H9 (cell line): ENCODE measurements at regions not wholly inside any gene's neighbourhood (a gene's known extent, or its start where the extent isn't known, plus 50 kb on each side); places are given as distances from the start of the nearest gene placed in this dataset.

Source experiments
- DNase-seq: peaks from one replicate; pipeline ENCODE4 v3.0.0-alpha.2; 2017
- H2AFZ ChIP-seq: one replicate; pipeline ENCODE4 v1.6.1; 2013; ENCODE audit warnings: mild to moderate bottlenecking, low read length, control low read depth, moderate library complexity
- H2AK5ac ChIP-seq: 2 replicates; pipeline ENCODE4 v1.6.1; 2013; ENCODE audit warnings: low read length, control low read depth, mixed read lengths; ENCODE audit not compliant: insufficient read length
- H2BK120ac ChIP-seq: one replicate; pipeline ENCODE4 v1.6.1; 2013; ENCODE audit warnings: low read depth, mild to moderate bottlenecking, low read length, control low read depth, inconsistent platforms; ENCODE audit not compliant: poor library complexity, severe bottlenecking
- H2BK12ac ChIP-seq: 2 replicates; pipeline ENCODE4 v1.6.1; 2013; ENCODE audit warnings: low read length, control low read depth, mixed read lengths, low read depth; ENCODE audit not compliant: insufficient read length
- H2BK15ac ChIP-seq: 2 replicates; pipeline ENCODE4 v1.6.1; 2013; ENCODE audit warnings: low read depth, low read length, control low read depth
- H2BK20ac ChIP-seq: one replicate; pipeline ENCODE4 v1.6.1; 2013; ENCODE audit warnings: low read depth, mild to moderate bottlenecking, low read length, control low read depth, inconsistent platforms; ENCODE audit not compliant: poor library complexity, severe bottlenecking
- H2BK5ac ChIP-seq: 2 replicates; pipeline ENCODE4 v1.6.1; 2013; ENCODE audit warnings: low read length, control low read depth, mixed read lengths; ENCODE audit not compliant: insufficient read length
- H3K14ac ChIP-seq: 2 replicates; pipeline ENCODE4 v1.6.1; 2013; ENCODE audit warnings: low read length, control low read depth; ENCODE audit not compliant: insufficient read depth
- H3K18ac ChIP-seq: 2 replicates; pipeline ENCODE4 v1.6.1; 2013; ENCODE audit warnings: low read depth, mild to moderate bottlenecking, mixed read lengths, low read length, control low read depth; ENCODE audit not compliant: insufficient read length
- H3K23ac ChIP-seq: 2 replicates; pipeline ENCODE4 v1.6.1; 2013; ENCODE audit warnings: low read length, control low read depth, mixed read lengths, low read depth; ENCODE audit not compliant: insufficient read length
- H3K23me2 ChIP-seq: 2 replicates; pipeline ENCODE4 v1.6.1; 2013; ENCODE audit warnings: low read depth, mild to moderate bottlenecking, mixed read lengths, low read length, control low read depth; ENCODE audit not compliant: insufficient read length, poor library complexity, severe bottlenecking
- H3K27ac ChIP-seq: 2 replicates; pipeline ENCODE4 v1.5.1; 2013; ENCODE audit warnings: low read length, control low read depth, mixed read lengths, low read depth; ENCODE audit not compliant: insufficient read length
- H3K27me3 ChIP-seq: 2 replicates; pipeline ENCODE4 v1.6.1; 2013; ENCODE audit warnings: low read length, control low read depth, inconsistent platforms; ENCODE audit not compliant: insufficient read depth
- H3K4ac ChIP-seq: 2 replicates; pipeline ENCODE4 v1.6.1; 2013; ENCODE audit warnings: low read depth, mild to moderate bottlenecking, control low read depth, inconsistent platforms, low read length, moderate library complexity
- H3K4me1 ChIP-seq: 2 replicates; pipeline ENCODE4 v1.6.1; 2013; ENCODE audit warnings: low read length, control low read depth, inconsistent platforms; ENCODE audit not compliant: insufficient read depth
- H3K4me2 ChIP-seq: 2 replicates; pipeline ENCODE4 v1.6.1; 2013; ENCODE audit warnings: low read length, control low read depth, mixed read lengths; ENCODE audit not compliant: insufficient read length, insufficient read depth
- H3K56ac ChIP-seq: 2 replicates; pipeline ENCODE4 v1.6.1; 2013; ENCODE audit warnings: low read depth, mild to moderate bottlenecking, mixed read lengths, low read length, control low read depth; ENCODE audit not compliant: insufficient read length
- H3K79me1 ChIP-seq: 2 replicates; pipeline ENCODE4 v1.6.1; 2013; ENCODE audit warnings: low read depth, mild to moderate bottlenecking, moderate library complexity, low read length, control low read depth, inconsistent platforms; ENCODE audit not compliant: insufficient read depth, poor library complexity, severe bottlenecking
- H3K79me2 ChIP-seq: 2 replicates; pipeline ENCODE4 v1.6.1; 2013; ENCODE audit warnings: low read length, control low read depth, inconsistent platforms; ENCODE audit not compliant: insufficient read depth
- H3K9ac ChIP-seq: 2 replicates; pipeline ENCODE4 v1.6.1; 2013; ENCODE audit warnings: low read length, control low read depth, mixed read lengths; ENCODE audit not compliant: insufficient read length; ENCODE audit errors: extremely low read depth
- H3K9me3 ChIP-seq: one replicate; pipeline ENCODE4 v1.6.1; 2013; ENCODE audit warnings: low read depth, low read length, inconsistent platforms; ENCODE audit not compliant: control insufficient read depth
- H3T11ph ChIP-seq: one replicate; pipeline ENCODE4 v1.6.1; 2013; ENCODE audit warnings: mild to moderate bottlenecking, low read length, control low read depth, inconsistent platforms
- H4K20me1 ChIP-seq: one replicate; pipeline ENCODE4 v1.6.1; 2013; ENCODE audit not compliant: control insufficient read depth, insufficient read length, insufficient read depth
- H4K5ac ChIP-seq: 2 replicates; pipeline ENCODE4 v1.6.1; 2013; ENCODE audit warnings: low read depth, mild to moderate bottlenecking, mixed read lengths, low read length, control low read depth; ENCODE audit not compliant: insufficient read length
- H4K8ac ChIP-seq: replicated peaks from 2 replicates; pipeline ENCODE4 v1.6.1; 2013; ENCODE audit warnings: low read length, control low read depth, mixed read lengths, low read depth; ENCODE audit not compliant: insufficient read length
- H4K91ac ChIP-seq: 2 replicates; pipeline ENCODE4 v1.6.1; 2013; ENCODE audit warnings: low read depth, mild to moderate bottlenecking, moderate library complexity, mixed read lengths, low read length, control low read depth; ENCODE audit not compliant: insufficient read length
- H3K27ac Mint-ChIP-seq, 3 experiments: 2 replicates in 2 of 3; 3 replicates in 1 of 3; pipeline ENCODE4 v1.8.0; 2020 to 2021; ENCODE audit warnings: mixed read lengths in 3 of 3, mild to moderate bottlenecking in 1 of 3, moderate library complexity in 1 of 3
- H3K27me3 Mint-ChIP-seq: 2 replicates; pipeline ENCODE4 v1.8.0; 2021; ENCODE audit warnings: low read depth, mild to moderate bottlenecking, moderate library complexity, mixed read lengths
- H3K36me3 Mint-ChIP-seq, 3 experiments: 2 replicates in 2 of 3; 3 replicates in 1 of 3; pipeline ENCODE4 v1.8.0; 2020 to 2021; ENCODE audit warnings: low read depth in 3 of 3, mixed read lengths in 3 of 3; ENCODE audit not compliant: insufficient read depth in 1 of 3
- H3K4me1 Mint-ChIP-seq, 2 experiments: 2 replicates each; pipeline ENCODE4 v1.8.0; 2020; ENCODE audit warnings: mixed read lengths in 2 of 2
- H3K4me3 Mint-ChIP-seq, 2 experiments: 2 replicates in 1 of 2; 3 replicates in 1 of 2; pipeline ENCODE4 v1.8.0; 2020 to 2021; ENCODE audit warnings: mild to moderate bottlenecking in 2 of 2, mixed read lengths in 2 of 2, moderate library complexity in 1 of 2
- H3K9me3 Mint-ChIP-seq, 2 experiments: 2 replicates in 1 of 2; 3 replicates in 1 of 2; pipeline ENCODE4 v1.8.0; 2020; ENCODE audit warnings: mild to moderate bottlenecking in 2 of 2, mixed read lengths in 2 of 2, moderate library complexity in 1 of 2
- CTCF ChIP-seq: fragments of 200-600 bp; sonication (generic); conservative IDR thresholded peaks from 3 replicates; pipeline ENCODE4 v1.8.0; 2021; ENCODE audit warnings: antibody characterized with exemption, mild to moderate bottlenecking

- no peak overlapping the region for H4K8ac ChIP-seq
- no peak for TF ChIP-seq CTCF
- H2AK5ac ChIP-seq, result no peak overlapping the region
- DNase-seq, result no peak
- Mint-ChIP-seq H3K4me3 (no peak overlapping the region), H3K27ac (no peak overlapping the region), H3K36me3 (no peaks in the 10 kb centered on the region), H3K27me3 (peaks cover 2% of the 10 kb centered on the region), H3K4me1 (no peaks in the 10 kb centered on the region), H3K9me3 (no peaks in the 10 kb centered on the region)
- H2BK12ac ChIP-seq, result no peak overlapping the region
- no peak overlapping the region for H4K5ac ChIP-seq
- H3T11ph ChIP-seq, result no peak overlapping the region
- no peak overlapping the region for H3K56ac ChIP-seq
- H3K27ac ChIP-seq, result no peak overlapping the region
- H3K18ac ChIP-seq, result no peak overlapping the region
- H2BK15ac ChIP-seq, result no peak overlapping the region
- H3K9ac ChIP-seq, result no peak overlapping the region
- no peaks in the 10 kb centered on the region for H4K20me1 ChIP-seq
- no peak overlapping the region for H2BK20ac ChIP-seq
- no peak overlapping the region for H2BK120ac ChIP-seq
- no peaks in the 10 kb centered on the region for H3K9me3 ChIP-seq
- H3K4me1 ChIP-seq, result no peaks in the 10 kb centered on the region
- H3K14ac ChIP-seq, result no peak overlapping the region
- no peak overlapping the region for H4K91ac ChIP-seq
- no peak overlapping the region for H2AFZ ChIP-seq
- H3K79me2 ChIP-seq, result no peaks in the 10 kb centered on the region
- H3K23me2 ChIP-seq, result no peaks in the 10 kb centered on the region
- H3K23ac ChIP-seq, result no peak overlapping the region
- no peaks in the 10 kb centered on the region for H3K79me1 ChIP-seq
- no peaks in the 10 kb centered on the region for H3K27me3 ChIP-seq
- H2BK5ac ChIP-seq, result no peak overlapping the region
- no peak overlapping the region for H3K4me2 ChIP-seq
- no peak overlapping the region for H3K4ac ChIP-seq
Observed at GRCh38 chr20:40890635-40891034, 138.0 kb upstream of the TOP1 start.
